OCI-LY1 (cell line): ENCODE measurements at regions not wholly inside any gene's neighbourhood (a gene's known extent, or its start where the extent isn't known, plus 50 kb on each side); places are given as distances from the start of the nearest gene placed in this dataset.

Experiments
- EZH2 ChIP-seq: fragments of 200-600 bp; sonication (generic), shearing (Covaris generic); IDR thresholded peaks from 2 replicates; pipeline ENCODE4 v1.8.0; 2017; ENCODE audit warnings: borderline replicate concordance, mixed run types, mild to moderate bottlenecking, antibody characterized with exemption, low read length, moderate library complexity, mixed read lengths
- TF ChIP-seq, protein P1 (sequence below): fragments of 200-600 bp; sonication (generic), shearing (Covaris generic); IDR thresholded peaks from 2 replicates; pipeline ENCODE4 v1.5.1; 2017; ENCODE audit warnings: mild to moderate bottlenecking, antibody characterized with exemption, low read length, moderate library complexity, mixed read lengths

DNA sequence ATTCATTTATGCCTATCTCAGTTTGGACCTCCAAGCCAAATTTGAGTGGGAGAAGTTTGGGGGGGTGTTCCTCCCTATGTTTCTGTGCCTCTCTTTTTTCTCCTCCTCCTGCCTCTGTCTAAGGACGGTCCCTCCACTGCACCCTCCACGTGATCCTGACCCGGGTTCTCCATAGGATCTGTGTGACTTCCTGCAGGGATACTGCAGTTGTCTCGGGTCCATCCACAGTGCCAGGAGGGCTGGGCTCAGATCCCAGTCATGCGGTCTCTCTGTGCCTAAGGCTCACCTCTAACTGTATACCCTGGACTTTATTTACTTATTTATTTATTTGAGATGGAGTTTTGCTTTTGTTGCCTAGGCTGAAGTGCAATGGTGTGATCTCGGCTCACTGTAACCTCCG is 1354.5 kb downstream of the BRD1 start:
- TF ChIP-seq, protein P1, sequence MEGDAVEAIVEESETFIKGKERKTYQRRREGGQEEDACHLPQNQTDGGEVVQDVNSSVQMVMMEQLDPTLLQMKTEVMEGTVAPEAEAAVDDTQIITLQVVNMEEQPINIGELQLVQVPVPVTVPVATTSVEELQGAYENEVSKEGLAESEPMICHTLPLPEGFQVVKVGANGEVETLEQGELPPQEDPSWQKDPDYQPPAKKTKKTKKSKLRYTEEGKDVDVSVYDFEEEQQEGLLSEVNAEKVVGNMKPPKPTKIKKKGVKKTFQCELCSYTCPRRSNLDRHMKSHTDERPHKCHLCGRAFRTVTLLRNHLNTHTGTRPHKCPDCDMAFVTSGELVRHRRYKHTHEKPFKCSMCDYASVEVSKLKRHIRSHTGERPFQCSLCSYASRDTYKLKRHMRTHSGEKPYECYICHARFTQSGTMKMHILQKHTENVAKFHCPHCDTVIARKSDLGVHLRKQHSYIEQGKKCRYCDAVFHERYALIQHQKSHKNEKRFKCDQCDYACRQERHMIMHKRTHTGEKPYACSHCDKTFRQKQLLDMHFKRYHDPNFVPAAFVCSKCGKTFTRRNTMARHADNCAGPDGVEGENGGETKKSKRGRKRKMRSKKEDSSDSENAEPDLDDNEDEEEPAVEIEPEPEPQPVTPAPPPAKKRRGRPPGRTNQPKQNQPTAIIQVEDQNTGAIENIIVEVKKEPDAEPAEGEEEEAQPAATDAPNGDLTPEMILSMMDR, result no peak
- no peak for TF ChIP-seq EZH2
